HUDEP-2 (cell line): ENCODE measurements at regions not wholly inside any gene's neighbourhood (a gene's known extent, or its start where the extent isn't known, plus 50 kb on each side); places are given as distances from the start of the nearest gene placed in this dataset.
"Not testable (repeated sequence)": the region's sequence is repeated elsewhere in the genome, so short reads cannot be mapped to it uniquely, and the experiment has no call there.

ENCODE experiments used
- DNase-seq, 76 experiments: peaks; one replicate each; lab custom pipeline; 2025; ENCODE audit not compliant: unreplicated experiment in 76 of 76; lab: John Stamatoyannopoulos, UW

DNA sequence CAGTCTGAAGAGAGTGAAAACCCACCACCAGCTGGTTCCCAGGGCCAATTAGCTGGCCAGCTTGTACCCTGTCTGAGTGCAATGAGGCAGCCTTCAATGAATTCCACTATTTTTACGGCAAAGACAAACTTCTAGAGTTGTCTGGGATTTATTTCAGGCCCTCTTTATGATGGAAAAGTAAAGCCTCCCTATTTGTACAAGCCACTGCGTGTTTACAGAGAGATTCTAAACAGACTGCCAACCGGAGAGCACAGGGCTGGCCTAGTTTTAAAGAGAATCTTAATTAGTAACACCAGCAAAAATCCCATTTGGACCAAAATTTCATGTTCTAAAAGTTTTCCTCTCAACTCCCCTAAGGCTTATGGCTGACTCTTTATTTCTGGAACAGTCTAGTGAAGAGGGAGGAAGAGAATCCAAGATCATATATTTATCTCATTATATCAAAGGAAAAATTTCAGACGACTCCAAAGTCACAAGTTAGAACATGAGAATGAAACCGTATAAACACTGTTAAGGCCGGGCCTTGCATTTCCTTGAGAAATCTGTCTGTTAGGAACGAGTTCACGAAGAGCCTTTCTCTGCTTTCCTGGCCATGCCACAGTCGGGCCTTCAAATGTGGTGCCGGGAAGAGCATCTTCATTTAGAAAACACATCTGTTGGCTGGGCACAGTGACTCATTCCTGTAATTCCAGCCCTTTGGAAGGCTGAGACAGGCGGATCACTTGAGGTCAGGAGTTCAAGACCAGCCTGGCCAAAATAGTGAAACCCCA lies 724.6 kb upstream of the NRP1 start:
- DNase-seq: no peak

DNA sequence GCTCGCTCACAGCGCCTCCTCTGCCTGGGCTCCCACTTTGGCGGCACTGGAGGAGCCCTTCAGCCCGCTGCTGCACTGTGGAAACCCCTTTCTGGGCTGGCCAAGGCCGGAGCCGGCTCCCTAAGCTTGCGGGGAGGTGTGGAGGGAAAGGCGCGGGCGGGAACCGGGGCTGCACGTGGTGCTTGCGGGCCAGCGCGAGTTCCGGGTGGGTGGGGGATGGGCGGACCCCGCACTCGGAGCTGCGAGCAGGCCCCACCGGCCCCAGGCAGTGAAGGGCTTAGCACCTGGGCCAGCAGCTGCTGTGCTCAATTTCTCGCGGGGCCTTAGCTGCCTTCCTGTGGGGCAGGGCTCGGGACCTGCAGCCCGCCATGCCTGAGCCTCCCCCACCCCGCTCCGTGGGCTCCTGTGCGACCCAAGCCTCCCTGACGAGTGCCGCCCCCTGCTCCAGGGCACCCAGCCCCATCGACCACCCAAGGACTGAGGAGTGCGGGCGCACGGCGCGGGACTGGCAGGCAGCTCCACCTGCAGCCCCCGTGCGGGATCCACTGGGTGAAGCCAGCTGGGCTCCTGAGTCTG lies 721.0 kb upstream of the NRP1 start:
- DNase-seq: not testable (repeated sequence)

DNA sequence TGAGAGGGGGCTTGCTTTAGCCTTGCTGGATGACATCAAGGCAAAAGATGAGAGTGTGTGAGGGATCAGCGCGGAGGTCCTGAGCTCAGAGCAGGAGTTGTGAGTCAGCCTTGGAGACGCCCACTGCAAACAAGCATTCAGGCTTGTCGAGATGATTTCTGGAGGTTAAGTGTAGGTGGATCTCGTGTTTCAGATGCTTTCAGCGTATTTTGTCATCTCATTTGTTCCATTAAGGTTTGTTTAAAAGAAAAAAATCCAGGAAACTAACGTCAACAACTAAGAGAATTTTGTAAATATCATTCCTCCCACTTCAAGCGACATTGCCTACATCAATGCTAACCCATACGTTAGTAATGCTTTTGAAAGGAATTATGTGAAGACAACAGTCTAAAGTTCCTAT lies 715.4 kb upstream of the NRP1 start:
- no peak for DNase-seq

DNA sequence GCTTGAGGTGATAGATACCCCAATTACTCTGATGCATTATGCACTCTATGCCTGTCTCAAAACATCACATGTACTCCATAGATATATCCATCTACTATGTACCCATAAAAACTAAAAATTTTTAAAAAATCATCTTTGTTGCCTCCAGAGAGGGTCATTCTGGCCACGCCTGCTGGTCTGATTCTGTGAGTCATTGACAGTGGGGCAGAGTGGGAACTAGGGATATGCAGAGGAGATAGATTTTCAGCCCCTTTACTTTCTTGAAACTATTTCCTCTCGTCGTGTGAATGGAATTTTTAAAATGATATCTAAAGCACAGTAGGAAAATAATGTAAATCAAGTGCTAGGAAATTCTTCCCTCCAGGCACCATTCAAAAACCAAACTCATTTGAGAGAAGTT lies 715.0 kb upstream of the NRP1 start:
- DNase-seq: no peak

DNA sequence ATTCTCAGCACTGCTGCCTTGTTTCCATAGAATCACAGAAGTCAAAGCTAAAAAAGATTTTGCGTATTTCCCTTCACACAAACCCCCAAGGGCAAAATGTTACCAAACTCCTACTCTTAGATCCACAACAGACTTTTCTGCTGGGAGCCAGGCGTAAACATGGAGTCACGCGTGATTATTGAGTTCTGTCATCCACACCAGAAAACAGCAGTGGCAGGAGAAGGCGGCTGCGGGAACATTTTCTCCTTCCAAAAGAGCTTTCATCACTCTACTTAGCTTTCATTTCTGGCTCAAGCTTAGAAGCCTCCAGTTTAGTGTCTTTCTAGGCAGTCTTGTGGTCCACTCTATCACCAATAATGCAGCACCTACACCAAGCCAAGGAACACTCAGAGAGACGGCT lies 712.9 kb upstream of the NRP1 start:
- DNase-seq: no peak

DNA sequence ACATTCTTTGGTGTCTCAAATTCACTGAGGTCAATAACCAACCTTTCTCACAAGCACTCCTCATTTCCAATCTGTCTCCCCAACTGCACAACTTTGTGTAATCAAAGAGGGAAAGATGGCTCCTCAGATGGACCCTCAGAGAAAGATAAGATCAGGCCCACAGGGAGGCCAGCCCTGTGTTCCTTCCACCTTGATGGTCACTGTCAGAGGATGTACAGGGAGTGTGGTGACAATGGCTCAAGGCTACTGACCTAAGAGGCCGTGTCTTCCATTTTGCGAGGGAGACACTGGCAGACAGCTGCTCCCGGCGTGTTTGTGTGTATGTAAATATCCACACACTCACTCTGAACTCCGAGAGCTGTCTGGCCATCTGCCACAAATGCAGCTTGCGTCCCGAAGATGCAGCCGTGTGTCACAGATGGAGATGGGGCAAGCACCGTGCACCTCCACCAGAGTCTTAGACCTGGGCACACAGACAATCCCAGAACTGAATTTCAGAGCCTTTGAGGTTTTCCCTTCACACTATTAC lies 712.1 kb upstream of the NRP1 start:
- no peak for DNase-seq

DNA sequence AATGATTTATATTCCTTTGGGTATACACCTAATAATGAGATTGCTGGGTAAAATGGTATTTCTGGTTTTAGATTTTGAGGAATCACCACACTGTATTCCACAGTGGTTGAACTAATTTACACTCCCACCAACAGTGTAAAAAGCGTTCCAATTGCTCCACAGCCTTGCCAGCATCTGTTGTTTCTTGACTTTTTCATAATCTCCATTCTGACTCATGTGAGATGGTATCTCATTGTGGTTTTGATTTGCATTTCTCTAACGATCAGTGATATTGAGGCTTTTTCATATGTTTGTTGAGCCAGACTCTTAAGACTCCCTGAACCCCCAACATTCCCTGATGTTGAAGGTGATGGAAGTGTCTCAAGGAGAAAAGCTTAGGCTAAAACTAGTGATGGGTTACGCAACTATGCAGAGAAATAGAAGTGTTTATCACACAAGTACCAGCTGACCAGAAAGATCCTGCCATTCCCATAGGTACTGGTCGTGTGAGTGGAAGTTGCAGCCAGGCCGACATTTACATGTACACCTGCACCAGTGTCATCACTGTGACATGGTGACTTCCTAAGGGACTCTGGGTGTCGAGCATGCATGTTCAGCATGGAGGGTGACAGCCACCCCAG lies 711.2 kb upstream of the NRP1 start:
- no peak for DNase-seq

DNA sequence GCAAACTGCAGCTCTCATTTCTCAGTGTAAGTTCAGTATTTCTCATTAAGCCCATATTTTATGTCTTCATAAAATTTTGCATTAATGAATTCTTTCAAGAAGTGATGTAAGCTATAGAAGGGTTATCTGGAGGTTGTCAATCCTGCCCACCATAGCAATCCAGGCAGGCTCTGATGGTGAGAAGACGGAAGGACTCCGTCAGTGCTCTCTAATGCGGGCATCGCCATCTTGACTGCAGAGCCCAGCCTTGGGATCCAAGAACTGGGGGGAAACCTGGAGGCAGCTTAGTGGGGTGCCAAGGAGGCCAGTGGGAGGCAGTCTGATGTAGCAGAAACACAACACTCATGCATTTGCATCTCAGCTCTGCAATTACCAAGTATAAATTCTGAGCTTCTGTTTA lies 707.4 kb upstream of the NRP1 start:
- DNase-seq: no peak

DNA sequence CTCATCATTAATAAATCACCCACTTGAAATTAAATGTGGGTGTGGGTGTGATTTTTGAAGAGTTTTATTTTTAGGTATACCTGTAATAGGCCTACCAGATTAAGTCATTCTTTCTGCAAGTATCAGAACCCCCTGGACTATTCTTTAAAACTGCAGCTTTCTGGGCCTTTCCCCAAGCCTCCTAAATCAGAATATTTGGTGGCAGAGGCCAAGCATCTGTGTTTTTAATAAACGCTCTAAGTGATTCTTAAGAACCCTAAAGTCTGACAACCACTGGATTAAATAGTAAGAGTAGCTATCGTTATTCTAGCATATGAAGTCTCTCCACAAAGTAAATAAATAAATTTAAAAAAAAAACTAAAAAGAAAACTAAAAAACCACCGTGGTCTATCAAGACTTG lies 703.0 kb upstream of the NRP1 start:
- no peak for DNase-seq

DNA sequence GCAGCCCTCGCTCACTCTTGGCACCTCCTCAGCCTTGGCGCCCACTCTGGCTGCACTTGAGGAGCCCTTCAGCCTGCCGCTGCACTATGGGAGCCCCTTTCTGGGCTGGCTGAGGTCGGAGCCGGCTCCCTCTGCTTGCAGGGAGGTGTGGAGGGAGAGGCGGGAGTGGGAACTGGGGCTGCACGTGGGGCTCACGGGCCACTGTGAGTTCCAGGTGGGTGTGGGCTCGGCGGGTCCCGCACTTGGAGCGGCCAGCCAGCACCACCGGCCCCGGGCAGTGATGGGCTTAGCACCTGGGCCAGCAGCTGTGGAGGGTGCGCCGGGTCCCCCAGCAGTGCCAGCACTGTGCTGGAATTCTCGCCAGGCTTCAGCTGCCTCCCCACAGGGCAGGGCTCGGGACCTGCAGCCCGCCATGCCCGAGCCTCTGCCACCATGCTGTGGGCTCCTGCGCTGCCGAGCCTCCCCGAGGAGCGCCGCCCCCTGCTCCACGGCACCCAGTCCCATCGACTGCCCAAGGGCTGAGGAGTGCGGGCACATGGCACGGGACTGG lies 700.8 kb upstream of the NRP1 start:
- not testable (repeated sequence) for DNase-seq

DNA sequence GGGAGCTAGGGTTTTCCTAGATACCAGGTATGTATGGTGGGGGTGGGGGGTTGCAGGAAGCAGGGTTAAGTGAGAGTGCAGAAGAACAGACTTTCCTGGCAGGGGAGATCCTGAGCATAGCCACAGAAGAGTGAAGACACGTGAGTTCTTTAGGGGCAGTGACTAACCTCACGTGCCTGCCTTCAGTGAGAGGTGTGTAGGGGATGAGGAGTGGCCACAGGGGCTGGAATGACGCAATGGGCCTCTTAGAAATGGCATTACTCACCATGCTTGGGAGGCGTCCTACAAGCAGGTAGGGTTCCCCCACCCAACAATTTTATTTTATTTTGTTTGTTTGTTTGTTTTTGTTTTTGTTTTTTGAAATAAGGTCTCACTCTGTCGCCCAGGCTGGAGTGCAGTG lies 698.6 kb upstream of the NRP1 start:
- no peak for DNase-seq

DNA sequence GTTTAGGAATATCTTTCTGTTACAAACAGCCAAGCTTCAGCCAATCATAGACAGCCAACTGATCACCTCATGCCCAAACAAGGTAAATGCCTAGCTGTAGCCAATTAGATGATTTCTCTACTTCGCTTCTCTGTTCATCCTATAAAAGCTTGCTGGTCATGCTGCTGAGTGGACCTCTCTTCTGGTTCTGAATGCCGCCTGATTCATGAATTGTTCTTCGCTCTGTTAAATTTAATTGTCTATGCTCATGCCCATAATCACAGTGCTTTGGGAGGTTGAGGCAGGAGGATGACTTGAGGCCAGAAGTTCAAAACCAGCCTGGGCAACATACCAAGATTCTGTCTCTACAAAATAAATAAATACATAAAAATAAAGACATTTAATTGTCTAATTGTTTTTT lies 698.1 kb upstream of the NRP1 start:
- no peak for DNase-seq

DNA sequence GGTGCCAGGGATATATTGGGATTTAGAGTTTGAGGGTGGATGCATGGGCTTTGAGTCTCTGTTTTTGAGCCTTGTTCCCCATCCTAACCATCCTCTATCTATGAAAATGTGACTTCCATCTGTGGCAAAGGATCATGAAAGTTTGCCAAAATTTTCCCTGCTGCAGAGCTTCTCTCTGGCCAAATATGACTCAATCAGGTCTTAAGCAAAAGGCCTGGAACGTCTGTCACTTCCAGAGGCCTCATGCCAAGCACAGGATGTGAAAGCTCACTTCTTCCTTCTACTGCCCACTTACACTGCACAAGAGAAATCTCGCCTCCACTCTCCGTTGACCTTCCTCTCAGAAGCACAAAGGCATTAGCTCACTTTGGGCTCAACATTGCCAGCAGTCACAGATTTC lies 696.9 kb upstream of the NRP1 start:
- no peak for DNase-seq

DNA sequence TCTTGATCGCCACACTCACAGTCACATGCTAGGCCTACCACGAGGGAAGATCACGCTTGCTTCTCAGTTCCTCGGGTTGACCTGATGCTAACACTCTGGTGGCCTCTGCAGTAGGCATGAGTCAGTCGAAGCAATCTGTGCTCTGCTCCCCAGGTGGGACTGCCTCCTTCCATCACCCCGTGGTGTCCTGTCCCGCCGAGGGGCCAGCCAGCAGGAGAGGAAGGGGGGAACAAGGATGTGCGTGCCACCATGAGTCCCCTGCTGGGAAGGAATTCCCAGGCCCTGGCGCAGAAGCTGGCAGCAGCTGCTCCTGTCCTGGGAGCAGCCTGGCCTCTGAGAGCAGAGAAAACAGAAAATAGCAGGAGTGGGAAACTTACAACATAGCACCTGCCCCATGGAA lies 695.0 kb upstream of the NRP1 start:
- DNase-seq: no peak

DNA sequence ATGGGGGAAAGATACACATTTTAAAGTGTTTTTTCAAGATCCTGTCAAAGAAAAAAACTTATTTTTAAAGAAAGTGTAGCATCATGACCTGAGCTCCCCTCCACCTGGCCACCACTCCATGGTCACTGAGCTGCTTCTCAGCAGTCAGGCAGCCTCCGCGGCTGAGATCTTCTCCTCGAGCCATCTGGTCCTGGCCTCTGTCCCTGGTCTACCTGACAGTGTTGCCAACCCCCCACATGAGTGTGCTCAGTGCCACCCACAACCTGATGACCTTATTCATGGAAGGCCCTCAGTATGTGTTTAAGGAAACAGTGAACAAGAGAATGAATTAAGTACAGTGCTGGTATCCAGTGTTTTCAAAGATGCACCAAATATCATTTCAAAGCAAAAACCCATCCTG lies 694.5 kb upstream of the NRP1 start:
- no peak for DNase-seq

DNA sequence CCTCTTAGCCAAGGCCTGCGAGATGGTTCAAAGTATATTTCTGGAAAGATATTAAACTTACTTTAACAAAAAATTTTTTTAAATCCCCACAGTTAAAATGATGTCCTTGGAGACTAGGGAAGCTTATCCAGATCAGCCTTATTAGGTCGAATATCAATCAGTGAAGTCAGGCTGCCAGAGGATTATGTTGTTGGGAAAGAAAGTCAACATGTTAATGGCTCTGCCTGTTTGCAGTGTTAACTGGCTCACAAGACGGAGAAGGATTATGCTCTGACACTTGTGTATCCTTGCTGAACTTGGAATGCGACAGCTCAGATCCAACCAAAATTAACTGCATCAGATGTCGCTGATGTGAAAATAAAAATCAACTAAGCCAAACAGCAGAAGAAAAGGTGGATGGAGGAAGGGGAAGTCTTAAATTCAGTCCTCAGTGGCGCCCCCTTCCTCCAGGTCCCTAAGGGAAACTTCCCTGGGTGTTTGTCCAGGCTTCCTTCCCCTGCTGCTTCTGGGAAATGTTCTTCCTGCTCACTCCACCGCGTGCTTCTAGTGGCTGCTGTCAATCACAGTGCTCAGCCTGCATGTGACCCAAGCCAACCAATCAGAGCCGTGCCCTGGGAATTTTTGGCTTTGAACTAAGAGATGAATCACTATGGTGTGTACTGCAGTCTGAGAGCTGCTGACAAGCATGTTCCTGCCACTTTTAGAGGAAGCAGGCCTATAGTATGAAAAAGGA lies 690.4 kb upstream of the NRP1 start:
- DNase-seq: no peak

DNA sequence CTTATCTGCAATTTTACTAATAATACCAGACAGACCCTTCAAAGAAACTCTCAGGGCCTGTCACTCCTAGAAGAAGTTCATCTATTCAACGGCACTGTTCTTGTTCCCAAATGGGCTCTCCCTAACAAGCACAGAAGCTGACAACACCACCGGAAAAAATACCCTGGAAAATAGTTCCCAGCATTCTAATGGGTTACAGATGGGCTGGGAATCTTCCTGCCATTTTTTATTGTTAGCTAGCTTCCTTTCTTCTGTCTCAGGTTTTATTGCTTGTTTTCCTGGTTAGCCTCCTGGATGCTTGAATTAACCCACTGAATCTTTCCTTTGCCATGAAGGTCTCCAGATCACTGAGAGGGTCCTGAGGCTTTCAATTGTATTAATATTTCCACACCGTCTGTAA lies 689.8 kb upstream of the NRP1 start:
- DNase-seq: no peak

DNA sequence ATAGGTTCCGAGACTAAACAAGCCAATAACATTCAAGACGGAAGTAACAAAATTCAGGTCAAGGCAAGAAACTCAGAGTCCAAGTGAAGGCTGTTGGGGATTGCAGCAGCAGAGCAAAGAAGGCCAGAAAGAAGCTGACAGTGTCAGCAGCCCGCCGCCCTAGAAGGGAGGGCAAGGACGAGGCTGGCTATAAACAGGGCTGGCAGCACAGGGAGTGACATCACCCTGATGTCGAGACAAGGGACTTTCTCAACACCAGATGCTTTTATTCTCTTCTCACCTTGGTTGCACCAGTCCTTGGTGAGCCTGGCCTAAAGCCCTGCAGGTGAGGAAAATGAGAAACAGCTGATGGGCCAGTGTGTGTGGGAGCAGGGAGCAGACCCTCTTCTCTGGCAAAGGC lies 687.7 kb upstream of the NRP1 start:
- no peak for DNase-seq

DNA sequence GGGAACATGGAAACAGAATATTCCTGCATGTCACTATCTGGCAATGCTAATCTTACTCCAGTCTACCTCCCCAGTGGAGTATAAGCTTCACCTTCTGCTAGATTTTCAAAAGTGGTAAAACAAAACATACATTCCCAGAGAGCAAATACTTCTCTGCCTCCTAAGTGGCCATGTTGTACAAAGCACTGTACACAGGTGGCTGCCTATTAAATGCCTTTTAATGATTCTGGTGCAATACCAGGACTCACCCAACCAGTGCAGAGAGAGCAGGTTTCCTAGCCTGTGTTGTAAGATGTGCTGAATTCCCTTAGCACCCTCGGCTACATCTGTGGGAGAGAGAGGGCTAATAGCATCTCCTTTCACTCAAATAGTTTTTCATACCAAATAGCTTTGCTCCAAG lies 684.3 kb upstream of the NRP1 start:
- no peak for DNase-seq

DNA sequence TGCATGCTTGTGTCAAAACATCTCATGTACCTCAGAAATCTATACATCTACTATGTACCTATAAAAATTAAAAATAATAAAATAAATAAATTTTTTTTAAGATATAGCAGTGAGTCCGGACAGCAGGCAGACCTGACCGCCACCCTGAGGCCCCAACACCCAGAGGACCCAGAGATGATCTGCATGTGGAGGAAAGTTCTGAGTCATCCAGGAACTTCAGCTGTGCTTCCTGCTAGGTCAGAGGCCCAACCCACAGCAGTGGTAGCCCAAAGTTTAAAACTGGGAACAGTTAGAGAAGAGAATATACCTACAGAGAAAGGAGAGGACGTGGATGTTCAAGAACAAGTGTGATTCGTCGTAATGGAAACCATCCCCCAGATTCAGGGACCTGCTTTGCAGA lies 683.7 kb upstream of the NRP1 start:
- DNase-seq: no peak

DNA sequence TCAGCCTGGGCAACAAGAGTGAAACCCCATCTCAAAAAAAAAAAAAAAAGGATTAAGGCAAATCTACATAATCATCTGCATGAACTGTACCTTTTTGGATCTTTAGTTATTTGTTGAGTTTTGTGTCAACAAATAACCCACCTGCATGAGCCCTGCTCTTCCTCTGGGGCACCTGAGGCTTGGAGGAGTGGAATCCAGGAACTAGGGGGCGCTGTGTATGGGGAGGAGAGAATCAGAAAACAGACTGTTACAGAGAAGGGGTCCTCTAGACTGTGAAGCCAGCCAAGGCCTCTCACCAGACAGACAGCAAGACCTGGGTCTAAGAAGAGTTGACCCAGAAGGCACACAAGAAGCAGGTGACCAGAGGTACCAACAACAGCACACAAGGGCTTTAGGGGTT lies 682.8 kb upstream of the NRP1 start:
- DNase-seq: peak in 1 of 76 experiments; percentile 2
